ENCODE measurements at regions not wholly inside any gene's neighbourhood (a gene's known extent, or its start where the extent isn't known, plus 50 kb on each side); places are given as distances from the start of the nearest gene placed in this dataset.

DNA sequence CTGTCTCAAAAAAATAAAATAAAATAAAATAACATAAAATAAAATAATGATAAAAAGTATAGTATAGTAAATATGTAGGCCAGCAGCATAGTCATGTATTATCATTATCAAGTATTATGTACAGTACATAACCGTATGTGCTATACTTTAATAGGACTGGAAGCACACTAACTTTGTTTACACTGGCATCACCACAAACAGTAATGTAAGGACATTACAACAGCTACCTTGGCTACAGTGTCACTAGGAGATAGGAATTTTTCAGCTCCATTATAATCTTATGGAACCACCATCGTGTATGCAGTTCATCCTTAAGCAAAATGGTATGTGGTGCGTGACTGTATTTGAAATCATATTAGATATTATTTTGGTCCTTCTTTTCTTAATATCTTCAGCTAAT lies 1163.5 kb upstream of the LRRTM3 start:
- no peak for TF ChIP-seq TAF1 (IDR thresholded peaks at IDR 0.05; ENCODE audit: borderline replicate concordance, low read depth, low read length)
- no peak for TF ChIP-seq POLR2A (IDR thresholded peaks at IDR 0.05; ENCODE audit: low read depth, low read length)
- TF ChIP-seq POLR2AphosphoS5 (IDR thresholded peaks at IDR 0.05; ENCODE audit: low read depth, low read length), result no peak

Measured in GM12892 (cell line).